ENCODE measurements at regions not wholly inside any gene's neighbourhood (a gene's known extent, or its start where the extent isn't known, plus 50 kb on each side); places are given as distances from the start of the nearest gene placed in this dataset.

GRCh38 chr14:48349689-48350088, 674.3 kb upstream of the MDGA2 start:
- FAIRE-seq (no peak), DNase-seq (ENCODE audit: low read depth, low spot score) (no peak)
- dilution Hi-C loops (cut with MboI; ENCODE audit: extremely low pct_ligation_motif_present, low sequenced_read_pairs), result no loop called here
- Histone ChIP-seq H3K79me2 (ENCODE audit: control insufficient read depth, insufficient read depth, low read length) (no peaks in the 10 kb centered on the region), H3K4me3 (ENCODE audit: control insufficient read depth in 2 of 3, extremely low read depth in 1 of 3, insufficient read depth in 2 of 3, low read depth in 1 of 3, low read length in 3 of 3) (no peak overlapping the region), H3K9me3 (ENCODE audit: control insufficient read depth, low read depth, low read length) (no peaks in the 10 kb centered on the region), H3K27me3 (ENCODE audit: control insufficient read depth, extremely low read depth, insufficient read depth, low read length) (no peaks in the 10 kb centered on the region), H4K20me1 (ENCODE audit: control insufficient read depth, extremely low read depth, insufficient read depth, low read length) (no peaks in the 10 kb centered on the region), H2AFZ (ENCODE audit: control insufficient read depth, low read length) (no peak overlapping the region), H3K27ac (ENCODE audit: control insufficient read depth, insufficient read depth, low read length) (no peak overlapping the region), H3K4me2 (ENCODE audit: control insufficient read depth, extremely low read depth, insufficient read depth, low read depth, low read length) (no peak overlapping the region), H3K9me1 (ENCODE audit: control insufficient read depth, extremely low read depth, insufficient read depth, low read length) (no peaks in the 10 kb centered on the region), H3K36me3 (ENCODE audit: control insufficient read depth in 2 of 2, extremely low read depth in 1 of 2, insufficient read depth in 2 of 2, low read length in 2 of 2) (no peaks in the 10 kb centered on the region), H3K9ac (ENCODE audit: control insufficient read depth, extremely low read depth, insufficient read depth, low read length) (no peak overlapping the region), H3K4me1 (ENCODE audit: control insufficient read depth, extremely low read depth, insufficient read depth, low read length) (no peaks in the 10 kb centered on the region)
- TF ChIP-seq CTCF (optimal IDR thresholded peaks at IDR 0.05 in 1 of 3, IDR thresholded peaks at IDR 0.05 in 1 of 3, conservative IDR thresholded peaks at IDR 0.05 in 1 of 3; ENCODE audit: extremely low read depth in 1 of 3, insufficient read depth in 2 of 3, low read length in 3 of 3), result no peak
- TF ChIP-seq EZH2 (IDR thresholded peaks at IDR 0.05; ENCODE audit: low read length), result no peak

- H3K9me1 ChIP-seq (ENCODE audit: control insufficient read depth, extremely low read depth, insufficient read depth, low read length), result no peaks in the 10 kb centered on the region
- dilution Hi-C loops (cut with MboI; ENCODE audit: extremely low pct_ligation_motif_present, low sequenced_read_pairs), result no loop called here
- H3K27me3 ChIP-seq (ENCODE audit: control insufficient read depth, extremely low read depth, insufficient read depth, low read length), result no peaks in the 10 kb centered on the region
- H3K4me1 ChIP-seq (ENCODE audit: control insufficient read depth, extremely low read depth, insufficient read depth, low read length), result no peaks in the 10 kb centered on the region
- no peak overlapping the region for H3K4me2 ChIP-seq (ENCODE audit: control insufficient read depth, extremely low read depth, insufficient read depth, low read depth, low read length)
- no peak overlapping the region for H3K9ac ChIP-seq (ENCODE audit: control insufficient read depth, extremely low read depth, insufficient read depth, low read length)
- DNase-seq (ENCODE audit: low read depth, low spot score) (no peak), FAIRE-seq (no peak)
- no peak overlapping the region for H3K27ac ChIP-seq (ENCODE audit: control insufficient read depth, insufficient read depth, low read length)
- TF ChIP-seq CTCF (optimal IDR thresholded peaks at IDR 0.05 in 1 of 3, IDR thresholded peaks at IDR 0.05 in 1 of 3, conservative IDR thresholded peaks at IDR 0.05 in 1 of 3; ENCODE audit: extremely low read depth in 1 of 3, insufficient read depth in 2 of 3, low read length in 3 of 3) (no peak), EZH2 (IDR thresholded peaks at IDR 0.05; ENCODE audit: low read length) (no peak)
- no peaks in the 10 kb centered on the region for H3K79me2 ChIP-seq (ENCODE audit: control insufficient read depth, insufficient read depth, low read length)
- no peak overlapping the region for H3K4me3 ChIP-seq (ENCODE audit: control insufficient read depth in 2 of 3, extremely low read depth in 1 of 3, insufficient read depth in 2 of 3, low read depth in 1 of 3, low read length in 3 of 3)
- no peaks in the 10 kb centered on the region for H4K20me1 ChIP-seq (ENCODE audit: control insufficient read depth, extremely low read depth, insufficient read depth, low read length)
- no peak overlapping the region for H2AFZ ChIP-seq (ENCODE audit: control insufficient read depth, low read length)
- no peaks in the 10 kb centered on the region for H3K36me3 ChIP-seq (ENCODE audit: control insufficient read depth in 2 of 2, extremely low read depth in 1 of 2, insufficient read depth in 2 of 2, low read length in 2 of 2)
- no peaks in the 10 kb centered on the region for H3K9me3 ChIP-seq (ENCODE audit: control insufficient read depth, low read depth, low read length)
Observed at GRCh38 chr14:48341069-48341468, 665.7 kb upstream of the MDGA2 start.
